Tibial nerve (tissue), 4 donors: ENCODE measurements at regions not wholly inside any gene's neighbourhood (a gene's known extent, or its start where the extent isn't known, plus 50 kb on each side); places are given as distances from the start of the nearest gene placed in this dataset.
"Not testable (repeated sequence)": the region's sequence is repeated elsewhere in the genome, so short reads cannot be mapped to it uniquely, and the experiment has no call there.

Experiments used
- DNase-seq, 2 donors: peaks; one replicate each; pipeline ENCODE4 v3.0.0-alpha.2; 2019; ENCODE audit warnings: low spot score in 2 of 2
- H3K27ac ChIP-seq, 4 donors: fragments of 200-600 bp; sonication (generic) in 3 of 4; one replicate each; pipeline ENCODE4 v1.5.1; 2017 to 2019; ENCODE audit warnings: mild to moderate bottlenecking in 1 of 4
- H3K27me3 ChIP-seq, 2 donors: fragments of 200-600 bp; sonication (generic) in 1 of 2; one replicate each; pipeline versions ENCODE4 v1.5.1 to v1.6.0; 2017 to 2019
- H3K36me3 ChIP-seq, 3 donors: fragments of 200-600 bp; sonication (generic); one replicate each; pipeline ENCODE4 v1.5.1; 2018 to 2019
- H3K4me1 ChIP-seq, 4 donors: fragments of 200-600 bp; sonication (generic) in 3 of 4; one replicate each; pipeline ENCODE4 v1.5.1; 2017 to 2019
- H3K4me3 ChIP-seq, 4 donors: fragments of 200-600 bp; sonication (generic) in 3 of 4; one replicate each; pipeline ENCODE4 v1.5.1; 2017 to 2019; ENCODE audit warnings: mild to moderate bottlenecking in 1 of 4, moderate library complexity in 1 of 4
- H3K9me3 ChIP-seq, 4 donors: fragments of 200-600 bp; sonication (generic) in 3 of 4; one replicate each; pipeline ENCODE4 v1.5.1; 2017 to 2019
- EP300 ChIP-seq, 2 donors: sonication (generic); formaldehyde crosslinking; IDR thresholded peaks; one replicate each; pipeline ENCODE4 v1.6.1; 2017; ENCODE audit warnings: antibody characterized with exemption in 2 of 2, mild to moderate bottlenecking in 1 of 2
- POLR2A ChIP-seq, 2 donors: fragments of 450-650 bp; IDR thresholded peaks; one replicate each; pipeline ENCODE4 v1.6.1; 2017; ENCODE audit warnings: antibody characterized with exemption in 2 of 2, mild to moderate bottlenecking in 2 of 2, moderate library complexity in 2 of 2
- WGBS, 2 donors: methylation state at CpG; one replicate each; pipeline ENCODE4 v1.1.5; 2018; 5-methylcytosine and 5-hydroxymethylcytosine counted together
- TF ChIP-seq, protein P1 (sequence below), 5 experiments: fragments of 200-600 bp in 3 of 5; fragments of 450-650 bp in 2 of 5; sonication (generic) in 3 of 5; IDR thresholded peaks; one replicate each; pipeline ENCODE4 v1.5.1; 2016 to 2019; ENCODE audit warnings: antibody characterized with exemption in 5 of 5, mild to moderate bottlenecking in 3 of 5, moderate library complexity in 2 of 5

DNA sequence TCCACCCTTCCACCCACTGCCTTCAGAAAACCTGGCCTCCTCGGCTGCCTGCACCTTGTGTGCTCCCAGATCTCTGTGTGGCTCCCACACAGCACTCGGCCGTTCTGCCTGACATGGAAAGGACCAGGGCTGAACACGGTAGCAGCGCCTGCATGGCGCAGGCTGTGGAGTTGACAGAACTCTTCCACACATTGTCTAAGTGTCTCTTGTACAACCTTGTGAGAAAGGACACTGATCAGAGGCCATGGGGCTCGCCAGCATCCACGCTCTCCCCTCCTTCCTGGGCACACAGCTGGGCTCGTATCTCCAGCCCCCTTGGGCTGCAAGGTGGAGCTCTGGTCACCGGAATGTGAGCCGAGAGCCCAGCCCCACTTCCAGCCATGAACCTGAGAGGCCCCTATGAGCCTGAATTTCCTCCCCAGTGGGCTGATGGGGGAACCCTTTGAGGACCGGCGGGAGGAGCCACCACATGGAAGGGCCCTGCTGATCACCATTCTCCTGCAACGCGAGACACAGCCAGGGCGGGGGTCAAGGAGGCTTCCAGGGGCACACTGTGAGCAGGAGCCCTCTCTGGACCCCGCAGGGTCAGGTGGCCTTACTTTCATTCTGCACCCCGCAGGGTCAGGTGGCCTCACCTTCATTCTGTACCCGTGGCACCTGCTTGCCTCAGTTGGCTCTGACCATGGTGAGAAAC, 314.2 kb upstream of the MYT1L start:
- WGBS, 2 donors, result 75 to 86% methylated on average over 19 of the region's 19 CpGs
- no peak for DNase-seq

DNA sequence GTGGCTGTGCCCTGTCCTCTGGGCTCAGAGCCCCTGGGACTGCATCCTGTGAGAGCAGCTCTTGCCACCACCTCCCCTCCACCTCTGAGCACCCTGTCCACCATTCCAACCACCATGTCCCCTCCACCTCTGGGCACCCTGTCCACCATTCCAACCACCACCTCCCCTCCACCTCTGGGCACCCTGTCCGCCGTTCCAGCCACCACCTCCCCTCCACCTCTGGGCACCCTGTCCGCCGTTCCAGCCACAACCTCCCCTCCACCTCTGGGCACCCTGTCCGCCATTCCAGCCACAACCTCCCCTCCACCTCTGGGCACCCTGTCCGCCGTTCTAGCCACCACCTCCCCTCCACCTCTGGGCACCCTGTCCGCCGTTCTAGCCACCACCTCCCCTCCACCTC, 313.7 kb upstream of the MYT1L start:
- DNase-seq, H3K4me3 ChIP-seq, H3K4me1 ChIP-seq, H3K36me3 ChIP-seq, H3K27me3 ChIP-seq, H3K27ac ChIP-seq: not testable (repeated sequence)
- H3K9me3 ChIP-seq, result peaks cover 0 to 12% (median 0%) of the 10 kb centered on the region in 4 donors
- 85 to 91% methylated on average over 9 of the region's 9 CpGs for WGBS, 2 donors

More for the DNA sequence above, 314.2 kb upstream of the MYT1L start:
- peaks cover 0 to 12% (median 0%) of the 10 kb centered on the region in 4 donors for H3K9me3 ChIP-seq
- no peaks in the 10 kb centered on the region for H3K4me1 ChIP-seq
- H3K36me3 ChIP-seq, result no peaks in the 10 kb centered on the region
- H3K4me3 ChIP-seq, result no peak overlapping the region
- no peak overlapping the region for H3K27ac ChIP-seq
- no peaks in the 10 kb centered on the region for H3K27me3 ChIP-seq
- no peak for TF ChIP-seq EP300 (IDR thresholded peaks at IDR 0.05)
- TF ChIP-seq, protein P1, sequence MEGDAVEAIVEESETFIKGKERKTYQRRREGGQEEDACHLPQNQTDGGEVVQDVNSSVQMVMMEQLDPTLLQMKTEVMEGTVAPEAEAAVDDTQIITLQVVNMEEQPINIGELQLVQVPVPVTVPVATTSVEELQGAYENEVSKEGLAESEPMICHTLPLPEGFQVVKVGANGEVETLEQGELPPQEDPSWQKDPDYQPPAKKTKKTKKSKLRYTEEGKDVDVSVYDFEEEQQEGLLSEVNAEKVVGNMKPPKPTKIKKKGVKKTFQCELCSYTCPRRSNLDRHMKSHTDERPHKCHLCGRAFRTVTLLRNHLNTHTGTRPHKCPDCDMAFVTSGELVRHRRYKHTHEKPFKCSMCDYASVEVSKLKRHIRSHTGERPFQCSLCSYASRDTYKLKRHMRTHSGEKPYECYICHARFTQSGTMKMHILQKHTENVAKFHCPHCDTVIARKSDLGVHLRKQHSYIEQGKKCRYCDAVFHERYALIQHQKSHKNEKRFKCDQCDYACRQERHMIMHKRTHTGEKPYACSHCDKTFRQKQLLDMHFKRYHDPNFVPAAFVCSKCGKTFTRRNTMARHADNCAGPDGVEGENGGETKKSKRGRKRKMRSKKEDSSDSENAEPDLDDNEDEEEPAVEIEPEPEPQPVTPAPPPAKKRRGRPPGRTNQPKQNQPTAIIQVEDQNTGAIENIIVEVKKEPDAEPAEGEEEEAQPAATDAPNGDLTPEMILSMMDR (IDR thresholded peaks at IDR 0.05), result no peak

- no peak overlapping the region for H3K27ac ChIP-seq
- peaks cover 0 to 12% (median 0%) of the 10 kb centered on the region in 4 donors for H3K9me3 ChIP-seq
- no peak for DNase-seq
- no peaks in the 10 kb centered on the region for H3K4me1 ChIP-seq
- WGBS, 2 donors, result 89 to 100% methylated on average over 1 of the region's 1 CpG
- no peaks in the 10 kb centered on the region for H3K36me3 ChIP-seq
- TF ChIP-seq POLR2A (IDR thresholded peaks at IDR 0.05) (no peak), EP300 (IDR thresholded peaks at IDR 0.05) (no peak)
- TF ChIP-seq, protein P1 (IDR thresholded peaks at IDR 0.05), result no peak
- H3K27me3 ChIP-seq, result no peaks in the 10 kb centered on the region
- H3K4me3 ChIP-seq, result no peak overlapping the region
These were observed 313.0 kb upstream of the MYT1L start for GRCh38 chr2:2644040-2644439.

DNA sequence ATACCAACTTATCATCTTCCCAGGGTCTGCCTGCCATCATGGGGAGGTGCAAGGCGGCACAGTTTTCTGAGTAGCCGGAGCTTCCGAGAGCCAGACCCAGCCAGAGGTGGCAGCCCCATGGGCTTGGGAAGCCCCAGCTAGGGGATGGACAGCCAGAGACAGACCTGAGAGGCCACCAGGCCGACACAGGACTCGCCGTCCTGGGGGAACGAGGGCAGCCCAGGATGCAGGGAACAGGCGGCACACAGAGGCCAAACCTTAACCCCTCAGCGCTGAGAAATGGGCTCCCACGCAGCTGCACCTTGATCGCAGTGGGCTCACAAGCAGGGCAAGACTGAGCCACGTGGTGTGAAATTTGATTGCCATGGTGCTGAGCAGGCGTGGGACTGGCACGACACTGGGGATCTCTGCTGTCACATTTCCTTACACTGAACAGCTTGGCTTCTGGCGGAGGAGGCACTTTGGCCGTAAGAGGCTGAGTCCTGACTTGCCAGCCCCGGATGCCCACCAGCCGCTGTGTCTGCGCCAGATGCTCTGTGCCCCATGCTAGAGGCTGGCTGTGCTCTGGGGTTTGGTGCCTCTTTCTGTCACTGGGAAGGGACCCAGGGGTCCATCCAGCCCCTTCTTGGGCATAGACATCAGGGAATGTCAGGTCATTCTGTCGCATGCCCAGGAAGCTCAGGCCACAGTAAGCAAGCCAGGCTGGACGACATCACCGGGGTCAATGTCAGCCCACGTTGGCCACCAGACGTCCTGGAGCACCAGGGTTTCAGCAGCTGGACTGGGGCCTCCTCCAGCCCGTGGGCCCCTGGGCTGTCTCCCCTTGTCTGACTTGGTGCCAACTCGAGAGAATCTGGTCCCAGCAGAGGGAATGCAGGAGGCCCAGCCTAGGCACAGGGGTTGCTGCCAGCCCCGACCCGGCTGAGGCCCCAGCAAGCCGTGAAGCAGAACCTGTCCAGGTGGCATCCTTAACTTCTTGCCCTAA, 312.1 kb upstream of the MYT1L start:
- 87 to 89% methylated on average over 21 of the region's 29 CpGs for WGBS, 2 donors
- Histone ChIP-seq H3K4me3 (no peak overlapping the region), H3K4me1 (no peaks in the 10 kb centered on the region), H3K9me3 (peaks cover 0 to 12% (median 0%) of the 10 kb centered on the region in 4 donors), H3K27me3 (peaks cover 0 to 5% of the 10 kb centered on the region in 2 donors), H3K27ac (no peak overlapping the region), H3K36me3 (no peaks in the 10 kb centered on the region)
- no peak for TF ChIP-seq EP300 (IDR thresholded peaks at IDR 0.05)
- TF ChIP-seq, protein P1 (IDR thresholded peaks at IDR 0.05), result no peak
- no peak for TF ChIP-seq POLR2A (IDR thresholded peaks at IDR 0.05)
- no peak for DNase-seq

GRCh38 chr2:2641541-2642410, 310.7 kb upstream of the MYT1L start:
- Histone ChIP-seq H3K4me3 (no peak overlapping the region), H3K27me3 (peaks cover 0 to 7% of the 10 kb centered on the region in 2 donors), H3K9me3 (peaks cover 0 to under 1% (median 0%) of the 10 kb centered on the region in 4 donors), H3K4me1 (no peaks in the 10 kb centered on the region), H3K36me3 (no peaks in the 10 kb centered on the region), H3K27ac (no peak overlapping the region)
- no peak for TF ChIP-seq POLR2A (IDR thresholded peaks at IDR 0.05)
- no peak for TF ChIP-seq EP300 (IDR thresholded peaks at IDR 0.05)
- TF ChIP-seq, protein P1 (IDR thresholded peaks at IDR 0.05), result no peak
- DNase-seq, result no peak
- 74 to 76% methylated on average over 17 of the region's 17 CpGs for WGBS, 2 donors
